ENCODE measurements at regions not wholly inside any gene's neighbourhood (a gene's known extent, or its start where the extent isn't known, plus 50 kb on each side); places are given as distances from the start of the nearest gene placed in this dataset.

DNA sequence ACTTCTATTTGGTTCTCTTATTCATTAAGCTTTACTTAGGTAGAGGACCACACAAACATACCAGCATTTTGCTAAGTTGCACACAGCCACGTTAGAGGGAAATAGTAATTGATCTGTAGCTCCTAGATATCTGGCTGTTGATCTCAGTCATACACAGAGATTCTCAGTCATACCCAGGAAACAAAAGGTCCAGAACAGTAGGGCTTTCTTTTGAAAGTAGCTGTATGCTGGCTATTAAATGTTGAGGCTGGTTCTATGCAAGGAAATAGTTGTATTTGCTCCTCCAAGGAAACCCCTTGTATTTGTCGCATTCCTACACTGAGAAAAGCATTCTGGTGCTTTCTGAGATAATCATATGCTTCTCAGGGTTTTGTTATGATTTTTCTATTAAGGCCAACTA is 523.8 kb downstream of the SOX2 start:
- Histone ChIP-seq H3K4me1 (ENCODE audit: control extremely low read depth in 1 of 4, control insufficient read depth in 4 of 4, insufficient read depth in 4 of 4, low read length in 3 of 4) (no peaks in the 10 kb centered on the region), H3K27me3 (replicated peaks in 2 of 5; ENCODE audit: control insufficient read depth in 4 of 5, insufficient read depth in 5 of 5, low read length in 4 of 5) (no peaks in the 10 kb centered on the region), H3K36me3 (ENCODE audit: control insufficient read depth in 4 of 4, insufficient read depth in 4 of 4, low read length in 3 of 4) (no peaks in the 10 kb centered on the region), H3K27ac (ENCODE audit: insufficient read depth in 1 of 2, low read depth in 1 of 2, low read length in 2 of 2, poor library complexity in 1 of 2, severe bottlenecking in 2 of 2) (no peak overlapping the region), H3K9me3 (ENCODE audit: control extremely low read depth in 1 of 5, control insufficient read depth in 4 of 5, insufficient read depth in 2 of 5, low read depth in 1 of 5, low read length in 4 of 5) (no peaks in the 10 kb centered on the region), H3K4me3 (ENCODE audit: control insufficient read depth in 1 of 7, extremely low read depth in 1 of 7, insufficient read depth in 4 of 7, low read depth in 2 of 7, low read length in 6 of 7) (no peak overlapping the region)
- WGBS (ENCODE audit: insufficient coverage) = 84% methylated on average over 2 of the region's 2 CpGs
- DNase-seq = no peak
- ChIA-PET POLR2A (no interaction called here), CTCF (interaction anchor here (0.6 kb wide), 1 partner anchor 66 kb away, joined by 3 read pairs; no protein-coding TSS in a partner anchor)

DNA sequence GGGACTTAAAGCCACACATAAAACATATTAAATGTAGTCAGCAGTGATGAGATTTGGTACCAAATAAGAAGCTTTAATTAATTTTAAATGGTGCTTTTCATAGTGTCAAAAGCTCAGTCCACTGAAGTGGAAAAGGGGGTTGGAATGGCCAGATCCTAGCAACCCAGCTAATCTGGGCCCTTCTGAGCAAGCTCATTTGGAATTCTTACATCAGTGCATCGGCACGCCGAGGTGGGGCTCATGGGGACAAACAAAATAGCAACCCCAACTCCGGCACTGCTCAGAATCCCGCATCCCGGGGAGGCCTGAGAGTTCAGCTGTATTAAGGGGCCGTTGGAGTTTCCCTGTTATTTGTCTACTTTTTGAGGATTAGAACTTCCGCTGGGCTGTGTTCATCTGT is 526.4 kb downstream of the SOX2 start:
- POLR2A ChIA-PET = no interaction called here

DNA sequence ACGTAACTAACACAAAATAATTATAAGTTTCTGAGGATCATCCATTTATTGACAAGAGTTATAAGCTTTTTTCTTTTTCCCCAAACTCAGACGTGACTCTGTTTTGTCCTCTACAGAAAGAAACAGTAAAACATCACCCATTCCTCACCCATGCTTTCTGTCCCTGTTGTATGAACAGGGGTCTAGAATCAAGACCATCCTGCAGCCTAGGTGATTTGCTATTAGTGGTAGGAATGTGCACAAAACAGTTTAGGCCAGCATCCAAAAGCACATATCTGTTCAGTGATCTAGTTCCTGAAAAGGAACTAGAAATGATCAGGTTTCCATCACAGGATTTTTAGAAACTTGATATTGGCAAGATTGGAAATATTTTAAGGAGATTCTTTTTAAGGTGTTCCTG is 527.6 kb downstream of the SOX2 start:
- Histone ChIP-seq H3K27me3 (replicated peaks in 2 of 5; ENCODE audit: control insufficient read depth in 4 of 5, insufficient read depth in 5 of 5, low read length in 4 of 5) (no peaks in the 10 kb centered on the region), H3K4me1 (ENCODE audit: control extremely low read depth in 1 of 4, control insufficient read depth in 4 of 4, insufficient read depth in 4 of 4, low read length in 3 of 4) (peaks cover 8 to 20% (median 12%) of the 10 kb centered on the region in 4 experiments), H3K9me3 (ENCODE audit: control extremely low read depth in 1 of 5, control insufficient read depth in 4 of 5, insufficient read depth in 2 of 5, low read depth in 1 of 5, low read length in 4 of 5) (no peaks in the 10 kb centered on the region), H3K4me3 (ENCODE audit: control insufficient read depth in 1 of 7, extremely low read depth in 1 of 7, insufficient read depth in 4 of 7, low read depth in 2 of 7, low read length in 6 of 7) (no peak overlapping the region), H3K27ac (ENCODE audit: insufficient read depth in 1 of 2, low read depth in 1 of 2, low read length in 2 of 2, poor library complexity in 1 of 2, severe bottlenecking in 2 of 2) (no peak overlapping the region), H3K36me3 (ENCODE audit: control insufficient read depth in 4 of 4, insufficient read depth in 4 of 4, low read length in 3 of 4) (no peaks in the 10 kb centered on the region)
- POLR2A ChIA-PET = no interaction called here
- DNase-seq = no peak
- CTCF ChIA-PET = no interaction called here
- WGBS (ENCODE audit: insufficient coverage) = 100% methylated on average over 1 of the region's 2 CpGs

More for the DNA sequence above, 526.4 kb downstream of the SOX2 start:
- DNase-seq = no peak
- WGBS (ENCODE audit: insufficient coverage) = 97% methylated on average over 8 of the region's 8 CpGs
- CTCF ChIA-PET = interaction anchor here (0.6 to 1.3 kb wide), 4 partner anchors 9 to 22 kb away, joined by 3 read pairs; no protein-coding TSS in a partner anchor
- Histone ChIP-seq H3K4me1 (ENCODE audit: control extremely low read depth in 1 of 4, control insufficient read depth in 4 of 4, insufficient read depth in 4 of 4, low read length in 3 of 4) (peaks cover 8 to 19% (median 12%) of the 10 kb centered on the region in 4 experiments), H3K27me3 (replicated peaks in 2 of 5; ENCODE audit: control insufficient read depth in 4 of 5, insufficient read depth in 5 of 5, low read length in 4 of 5) (no peaks in the 10 kb centered on the region), H3K36me3 (ENCODE audit: control insufficient read depth in 4 of 4, insufficient read depth in 4 of 4, low read length in 3 of 4) (no peaks in the 10 kb centered on the region), H3K4me3 (ENCODE audit: control insufficient read depth in 1 of 7, extremely low read depth in 1 of 7, insufficient read depth in 4 of 7, low read depth in 2 of 7, low read length in 6 of 7) (no peak overlapping the region), H3K9me3 (ENCODE audit: control extremely low read depth in 1 of 5, control insufficient read depth in 4 of 5, insufficient read depth in 2 of 5, low read depth in 1 of 5, low read length in 4 of 5) (no peaks in the 10 kb centered on the region), H3K27ac (ENCODE audit: insufficient read depth in 1 of 2, low read depth in 1 of 2, low read length in 2 of 2, poor library complexity in 1 of 2, severe bottlenecking in 2 of 2) (no peak overlapping the region)

DNA sequence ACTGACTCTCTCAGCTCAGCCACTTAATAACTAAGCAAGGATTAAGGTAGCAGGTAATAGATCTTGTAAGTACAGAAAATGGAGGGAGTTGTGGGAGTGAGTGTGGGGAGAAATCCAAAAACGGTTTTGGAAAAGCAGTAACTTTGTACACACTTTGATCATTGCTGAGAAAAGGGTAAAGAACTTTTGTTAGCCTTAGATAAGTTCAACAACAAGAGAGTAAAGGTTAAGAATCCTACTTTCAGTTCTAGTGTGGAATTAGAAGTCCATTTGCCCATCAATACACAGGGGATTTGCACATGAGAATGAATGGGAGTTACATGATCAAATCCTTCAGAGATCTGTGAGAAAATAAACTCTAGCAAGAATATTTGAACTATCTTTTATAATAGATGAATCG is 528.7 kb downstream of the SOX2 start:
- DNase-seq = no peak
- Histone ChIP-seq H3K27ac (ENCODE audit: insufficient read depth in 1 of 2, low read depth in 1 of 2, low read length in 2 of 2, poor library complexity in 1 of 2, severe bottlenecking in 2 of 2) (no peak overlapping the region), H3K9me3 (ENCODE audit: control extremely low read depth in 1 of 5, control insufficient read depth in 4 of 5, insufficient read depth in 2 of 5, low read depth in 1 of 5, low read length in 4 of 5) (no peaks in the 10 kb centered on the region), H3K4me3 (ENCODE audit: control insufficient read depth in 1 of 7, extremely low read depth in 1 of 7, insufficient read depth in 4 of 7, low read depth in 2 of 7, low read length in 6 of 7) (no peak overlapping the region), H3K4me1 (ENCODE audit: control extremely low read depth in 1 of 4, control insufficient read depth in 4 of 4, insufficient read depth in 4 of 4, low read length in 3 of 4) (peaks cover 8 to 20% (median 12%) of the 10 kb centered on the region in 4 experiments), H3K36me3 (ENCODE audit: control insufficient read depth in 4 of 4, insufficient read depth in 4 of 4, low read length in 3 of 4) (no peaks in the 10 kb centered on the region), H3K27me3 (replicated peaks in 2 of 5; ENCODE audit: control insufficient read depth in 4 of 5, insufficient read depth in 5 of 5, low read length in 4 of 5) (no peaks in the 10 kb centered on the region)
- 83% methylated on average over 1 of the region's 2 CpGs for WGBS (ENCODE audit: insufficient coverage)
- ChIA-PET POLR2A (no interaction called here), CTCF (no interaction called here)

DNA sequence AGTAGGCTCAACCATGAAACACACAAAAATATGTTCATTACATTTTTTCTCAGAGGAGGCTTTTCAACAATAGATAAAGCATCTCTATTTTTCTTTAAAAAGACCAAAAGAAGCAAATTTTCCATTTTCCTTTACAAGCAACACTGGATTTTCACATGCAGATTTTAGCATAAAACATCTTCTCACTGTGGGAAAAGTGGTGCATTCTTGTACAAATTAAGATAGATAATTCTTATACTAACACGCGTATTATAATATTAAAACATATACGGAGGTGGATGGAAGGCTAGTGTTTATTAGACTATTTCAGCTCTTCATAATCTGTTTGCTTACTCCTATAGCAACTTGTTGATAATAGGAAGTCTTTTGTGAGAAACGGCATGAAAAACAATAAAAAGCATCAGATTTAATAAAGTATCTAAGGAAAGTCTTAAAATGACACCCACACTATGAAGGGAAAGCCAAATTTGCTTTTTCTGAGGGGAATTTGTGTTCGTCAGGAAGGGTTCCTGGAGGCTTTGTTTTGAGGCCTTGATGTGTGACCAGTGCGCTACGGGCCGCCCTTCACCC is 529.6 kb downstream of the SOX2 start:
- no peak for DNase-seq
- H3K4me1 ChIP-seq (ENCODE audit: control extremely low read depth in 1 of 4, control insufficient read depth in 4 of 4, insufficient read depth in 4 of 4, low read length in 3 of 4) = peaks cover 8 to 20% (median 12%) of the 10 kb centered on the region in 4 experiments
- H3K9me3 ChIP-seq (ENCODE audit: control extremely low read depth in 1 of 5, control insufficient read depth in 4 of 5, insufficient read depth in 2 of 5, low read depth in 1 of 5, low read length in 4 of 5) = no peaks in the 10 kb centered on the region
- no peak overlapping the region for H3K4me3 ChIP-seq (ENCODE audit: control insufficient read depth in 1 of 7, extremely low read depth in 1 of 7, insufficient read depth in 4 of 7, low read depth in 2 of 7, low read length in 6 of 7)
- POLR2A ChIA-PET = no interaction called here
- 100% methylated on average over 1 of the region's 8 CpGs for WGBS (ENCODE audit: insufficient coverage)
- CTCF ChIA-PET = no interaction called here
- H3K27ac ChIP-seq (ENCODE audit: insufficient read depth in 1 of 2, low read depth in 1 of 2, low read length in 2 of 2, poor library complexity in 1 of 2, severe bottlenecking in 2 of 2) = no peak overlapping the region
- no peaks in the 10 kb centered on the region for H3K36me3 ChIP-seq (ENCODE audit: control insufficient read depth in 4 of 4, insufficient read depth in 4 of 4, low read length in 3 of 4)
- no peaks in the 10 kb centered on the region for H3K27me3 ChIP-seq (replicated peaks in 2 of 5; ENCODE audit: control insufficient read depth in 4 of 5, insufficient read depth in 5 of 5, low read length in 4 of 5)

DNA sequence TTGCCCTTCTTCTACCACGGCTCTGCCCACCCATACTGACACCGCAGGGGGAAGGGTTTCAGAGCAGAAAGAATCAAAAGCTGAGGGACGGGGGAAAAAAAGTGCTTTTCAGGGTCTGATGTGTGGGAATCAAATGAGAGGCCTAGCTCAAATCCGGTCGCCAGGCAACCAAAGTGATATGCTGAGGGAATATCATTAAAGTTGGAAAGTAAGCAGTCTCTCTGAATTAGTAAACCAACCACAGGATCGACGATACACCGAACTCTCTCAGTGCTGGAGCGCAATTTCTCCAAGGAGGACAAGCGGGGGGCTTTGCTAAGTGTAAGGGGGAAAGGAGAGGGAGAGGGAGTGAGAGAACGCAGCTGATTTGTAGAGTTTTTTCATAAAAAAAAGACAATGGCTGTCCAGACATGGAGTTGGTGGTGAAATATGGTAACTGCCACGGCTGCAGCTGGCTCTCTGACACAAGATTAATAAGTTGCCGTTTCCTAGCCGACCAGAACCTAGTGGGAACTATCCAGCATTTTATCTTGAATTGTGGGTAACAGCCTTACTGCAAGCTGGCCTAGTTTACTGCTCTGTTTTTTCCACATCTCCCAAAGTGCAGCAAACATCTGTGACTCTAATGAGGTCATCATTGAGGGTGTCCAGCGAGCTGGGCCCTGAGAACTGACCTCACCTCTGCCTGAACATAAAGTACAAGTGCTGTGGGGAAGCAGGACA is 530.2 kb downstream of the SOX2 start:
- H3K4me3 ChIP-seq (ENCODE audit: control insufficient read depth in 1 of 7, extremely low read depth in 1 of 7, insufficient read depth in 4 of 7, low read depth in 2 of 7, low read length in 6 of 7) = peak overlapping the region in 1 of 7 experiments; percentile 7
- ChIA-PET CTCF (interaction anchor here (0.7 kb wide), 1 partner anchor 16 kb away, joined by 3 read pairs; no protein-coding TSS in a partner anchor), POLR2A (interaction anchor here (0.6 kb wide), 1 partner anchor 276 kb away, joined by 3 read pairs; no protein-coding TSS in a partner anchor)
- no peaks in the 10 kb centered on the region for H3K36me3 ChIP-seq (ENCODE audit: control insufficient read depth in 4 of 4, insufficient read depth in 4 of 4, low read length in 3 of 4)
- whole genome bisulfite sequencing (ENCODE audit: insufficient coverage) = 61% methylated on average over 13 of the region's 15 CpGs
- H3K27ac ChIP-seq (ENCODE audit: insufficient read depth in 1 of 2, low read depth in 1 of 2, low read length in 2 of 2, poor library complexity in 1 of 2, severe bottlenecking in 2 of 2) = peak overlapping the region in 1 of 2 experiments; percentile 21
- H3K9me3 ChIP-seq (ENCODE audit: control extremely low read depth in 1 of 5, control insufficient read depth in 4 of 5, insufficient read depth in 2 of 5, low read depth in 1 of 5, low read length in 4 of 5) = no peaks in the 10 kb centered on the region
- peak in 2 of 3 donors; percentile 64 to 80 for DNase-seq
- H3K27me3 ChIP-seq (replicated peaks in 2 of 5; ENCODE audit: control insufficient read depth in 4 of 5, insufficient read depth in 5 of 5, low read length in 4 of 5) = no peaks in the 10 kb centered on the region
- H3K4me1 ChIP-seq (ENCODE audit: control extremely low read depth in 1 of 4, control insufficient read depth in 4 of 4, insufficient read depth in 4 of 4, low read length in 3 of 4) = peaks cover 8 to 20% (median 12%) of the 10 kb centered on the region in 4 experiments

DNA sequence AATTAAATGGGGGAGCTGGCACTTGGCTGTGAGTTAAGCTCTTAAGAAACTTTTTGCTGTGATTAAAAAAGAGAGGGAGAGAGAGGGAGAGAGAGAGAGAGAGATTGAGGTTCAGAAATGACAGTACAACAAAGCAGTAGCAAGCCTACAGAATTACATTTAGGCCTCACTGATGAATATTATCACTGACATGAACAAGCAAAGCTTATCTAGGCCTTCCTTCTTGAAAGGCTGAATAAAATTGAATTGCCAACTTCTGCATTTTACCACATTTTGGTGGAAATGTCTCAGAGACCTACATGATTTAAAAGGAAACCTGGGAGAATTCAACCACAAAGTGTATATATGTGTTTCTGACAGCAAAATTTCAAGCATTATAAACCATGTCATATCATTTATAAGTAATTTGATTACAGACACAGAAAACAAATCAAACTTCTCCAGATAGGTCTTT is 530.8 kb downstream of the SOX2 start:
- H3K36me3 ChIP-seq (ENCODE audit: control insufficient read depth in 4 of 4, insufficient read depth in 4 of 4, low read length in 3 of 4) = no peaks in the 10 kb centered on the region
- no peaks in the 10 kb centered on the region for H3K27me3 ChIP-seq (replicated peaks in 2 of 5; ENCODE audit: control insufficient read depth in 4 of 5, insufficient read depth in 5 of 5, low read length in 4 of 5)
- DNase-seq = peak; percentile 66 to 97 (median 91)
- no peaks in the 10 kb centered on the region for H3K9me3 ChIP-seq (ENCODE audit: control extremely low read depth in 1 of 5, control insufficient read depth in 4 of 5, insufficient read depth in 2 of 5, low read depth in 1 of 5, low read length in 4 of 5)
- peak overlapping the region in 1 of 2 experiments; percentile 21 for H3K27ac ChIP-seq (ENCODE audit: insufficient read depth in 1 of 2, low read depth in 1 of 2, low read length in 2 of 2, poor library complexity in 1 of 2, severe bottlenecking in 2 of 2)
- H3K4me1 ChIP-seq (ENCODE audit: control extremely low read depth in 1 of 4, control insufficient read depth in 4 of 4, insufficient read depth in 4 of 4, low read length in 3 of 4) = peaks cover 8 to 20% (median 13%) of the 10 kb centered on the region in 4 experiments
- no peak overlapping the region for H3K4me3 ChIP-seq (ENCODE audit: control insufficient read depth in 1 of 7, extremely low read depth in 1 of 7, insufficient read depth in 4 of 7, low read depth in 2 of 7, low read length in 6 of 7)
- POLR2A ChIA-PET = no interaction called here
- CTCF ChIA-PET = interaction anchor here (0.7 kb wide), 1 partner anchor 15 kb away, joined by 3 read pairs; no protein-coding TSS in a partner anchor

Measured in common myeloid progenitor, CD34-positive (primary cell).